OCI-LY1 (cell line): ENCODE measurements at regions not wholly inside any gene's neighbourhood (a gene's known extent, or its start where the extent isn't known, plus 50 kb on each side); places are given as distances from the start of the nearest gene placed in this dataset.

Experiments used
- EZH2 ChIP-seq: fragments of 200-600 bp; sonication (generic), shearing (Covaris generic); IDR thresholded peaks from 2 replicates; pipeline ENCODE4 v1.8.0; 2017; ENCODE audit warnings: borderline replicate concordance, mixed run types, mild to moderate bottlenecking, antibody characterized with exemption, low read length, moderate library complexity, mixed read lengths
- TF ChIP-seq, protein P1 (sequence below): fragments of 200-600 bp; sonication (generic), shearing (Covaris generic); IDR thresholded peaks from 2 replicates; pipeline ENCODE4 v1.5.1; 2017; ENCODE audit warnings: mild to moderate bottlenecking, antibody characterized with exemption, low read length, moderate library complexity, mixed read lengths

DNA sequence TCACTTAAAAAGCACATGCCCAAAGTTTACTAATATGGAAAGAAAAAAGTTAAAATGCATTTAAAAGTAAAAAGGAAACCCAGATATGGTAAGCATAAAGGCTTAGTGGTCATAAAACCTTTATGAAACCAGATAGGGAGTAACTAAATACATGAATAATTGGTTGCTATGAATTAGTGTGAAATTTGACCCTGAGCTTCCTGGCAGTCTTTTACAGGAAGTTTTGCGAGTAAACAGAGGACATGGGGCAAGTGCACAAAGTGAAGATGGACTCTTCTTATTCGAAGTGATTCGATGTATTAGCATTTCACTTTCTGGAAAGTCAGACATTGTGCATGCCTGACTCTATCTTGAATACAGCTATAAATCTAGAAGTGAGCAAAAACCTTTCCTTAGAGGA, 90.9 kb upstream of the MLIP start:
- TF ChIP-seq, protein P1, sequence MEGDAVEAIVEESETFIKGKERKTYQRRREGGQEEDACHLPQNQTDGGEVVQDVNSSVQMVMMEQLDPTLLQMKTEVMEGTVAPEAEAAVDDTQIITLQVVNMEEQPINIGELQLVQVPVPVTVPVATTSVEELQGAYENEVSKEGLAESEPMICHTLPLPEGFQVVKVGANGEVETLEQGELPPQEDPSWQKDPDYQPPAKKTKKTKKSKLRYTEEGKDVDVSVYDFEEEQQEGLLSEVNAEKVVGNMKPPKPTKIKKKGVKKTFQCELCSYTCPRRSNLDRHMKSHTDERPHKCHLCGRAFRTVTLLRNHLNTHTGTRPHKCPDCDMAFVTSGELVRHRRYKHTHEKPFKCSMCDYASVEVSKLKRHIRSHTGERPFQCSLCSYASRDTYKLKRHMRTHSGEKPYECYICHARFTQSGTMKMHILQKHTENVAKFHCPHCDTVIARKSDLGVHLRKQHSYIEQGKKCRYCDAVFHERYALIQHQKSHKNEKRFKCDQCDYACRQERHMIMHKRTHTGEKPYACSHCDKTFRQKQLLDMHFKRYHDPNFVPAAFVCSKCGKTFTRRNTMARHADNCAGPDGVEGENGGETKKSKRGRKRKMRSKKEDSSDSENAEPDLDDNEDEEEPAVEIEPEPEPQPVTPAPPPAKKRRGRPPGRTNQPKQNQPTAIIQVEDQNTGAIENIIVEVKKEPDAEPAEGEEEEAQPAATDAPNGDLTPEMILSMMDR, result no peak
- no peak for TF ChIP-seq EZH2
